Parathyroid adenoma (tissue), 2 donors: ENCODE measurements at regions not wholly inside any gene's neighbourhood (a gene's known extent, or its start where the extent isn't known, plus 50 kb on each side); places are given as distances from the start of the nearest gene placed in this dataset.

Source experiments
- H2AFZ ChIP-seq: fragments of 300-600 bp; sonication (generic); one replicate; pipeline ENCODE4 v1.7.0; 2017; ENCODE audit warnings: antibody characterized with exemption, mild to moderate bottlenecking
- H3K27ac ChIP-seq: fragments of 300-600 bp; sonication (generic); one replicate; pipeline ENCODE4 v1.7.0; 2017
- H3K27me3 ChIP-seq: fragments of 300-600 bp; sonication (generic); one replicate; pipeline ENCODE4 v1.7.0; 2017; ENCODE audit warnings: low read length; ENCODE audit not compliant: control insufficient read depth, insufficient read depth
- H3K36me3 ChIP-seq: fragments of 300-600 bp; sonication (generic); one replicate; pipeline ENCODE4 v1.7.0; 2017; ENCODE audit warnings: low read length; ENCODE audit not compliant: control insufficient read depth, insufficient read depth
- H3K4me1 ChIP-seq: fragments of 300-600 bp; sonication (generic); one replicate; pipeline ENCODE4 v1.7.0; 2017; ENCODE audit warnings: control low read depth
- H3K4me2 ChIP-seq: fragments of 300-600 bp; sonication (generic); one replicate; pipeline ENCODE4 v1.7.0; 2017; ENCODE audit warnings: low read length
- H3K4me3 ChIP-seq: fragments of 300-600 bp; sonication (generic); one replicate; pipeline ENCODE4 v1.7.0; 2017; ENCODE audit warnings: low read depth, low read length
- H3K79me2 ChIP-seq: fragments of 300-600 bp; sonication (generic); one replicate; pipeline ENCODE4 v1.7.0; 2017; ENCODE audit warnings: control low read depth
- H3K9ac ChIP-seq: fragments of 300-600 bp; sonication (generic); one replicate; pipeline ENCODE4 v1.7.0; 2017; ENCODE audit warnings: mild to moderate bottlenecking
- H3K9me3 ChIP-seq: fragments of 300-600 bp; sonication (generic); one replicate; pipeline ENCODE4 v1.7.0; 2017; ENCODE audit warnings: low read length; ENCODE audit not compliant: control insufficient read depth
- CTCF ChIP-seq: fragments of 300-600 bp; sonication (generic); IDR thresholded peaks from one replicate; pipeline ENCODE4 v1.7.0; 2017; ENCODE audit warnings: antibody characterized with exemption, mild to moderate bottlenecking
- donor health status: primary hyperparathyroidism.

GRCh38 chr16:61083711-61084110 is 952.5 kb downstream of the CDH8 start:
- Histone ChIP-seq H2AFZ (no peak overlapping the region), H3K4me2 (no peak overlapping the region), H3K27ac (no peak overlapping the region), H3K4me1 (no peaks in the 10 kb centered on the region), H3K4me3 (no peak overlapping the region), H3K36me3 (no peaks in the 10 kb centered on the region), H3K79me2 (no peaks in the 10 kb centered on the region), H3K27me3 (no peaks in the 10 kb centered on the region), H3K9me3 (no peaks in the 10 kb centered on the region), H3K9ac (no peak overlapping the region)
- TF ChIP-seq CTCF, result no peak

GRCh38 chr16:61074324-61074723 is 961.9 kb downstream of the CDH8 start:
- Histone ChIP-seq H3K4me1 (no peaks in the 10 kb centered on the region), H3K79me2 (no peaks in the 10 kb centered on the region), H3K4me2 (no peak overlapping the region), H3K9me3 (no peaks in the 10 kb centered on the region), H3K27me3 (no peaks in the 10 kb centered on the region), H3K4me3 (no peak overlapping the region), H3K9ac (no peak overlapping the region), H3K27ac (no peak overlapping the region), H2AFZ (no peak overlapping the region), H3K36me3 (no peaks in the 10 kb centered on the region)
- TF ChIP-seq CTCF, result no peak

- Histone ChIP-seq H3K4me2 (no peak overlapping the region), H2AFZ (no peak overlapping the region), H3K9ac (no peak overlapping the region), H3K4me1 (no peaks in the 10 kb centered on the region), H3K4me3 (no peak overlapping the region), H3K27ac (no peak overlapping the region), H3K79me2 (no peaks in the 10 kb centered on the region), H3K27me3 (no peaks in the 10 kb centered on the region), H3K9me3 (no peaks in the 10 kb centered on the region), H3K36me3 (no peaks in the 10 kb centered on the region)
- no peak for TF ChIP-seq CTCF
Measured at GRCh38 chr16:61057635-61058034, 978.6 kb downstream of the CDH8 start.

- no peak for TF ChIP-seq CTCF
- no peak overlapping the region for H3K9ac ChIP-seq
- H3K4me3 ChIP-seq, result no peak overlapping the region
- no peak overlapping the region for H2AFZ ChIP-seq
- no peak overlapping the region for H3K4me2 ChIP-seq
- H3K27ac ChIP-seq, result no peak overlapping the region
- no peaks in the 10 kb centered on the region for H3K36me3 ChIP-seq
- H3K9me3 ChIP-seq, result no peaks in the 10 kb centered on the region
- no peaks in the 10 kb centered on the region for H3K79me2 ChIP-seq
- no peaks in the 10 kb centered on the region for H3K27me3 ChIP-seq
- H3K4me1 ChIP-seq, result no peaks in the 10 kb centered on the region
Measured at GRCh38 chr16:61050547-61050946, 985.7 kb downstream of the CDH8 start.

GRCh38 chr16:61045931-61046330 is 990.3 kb downstream of the CDH8 start:
- Histone ChIP-seq H3K27me3 (no peaks in the 10 kb centered on the region), H3K27ac (no peak overlapping the region), H3K36me3 (no peaks in the 10 kb centered on the region)

More at GRCh38 chr16:61045931-61046330, 990.3 kb downstream of the CDH8 start:
- Histone ChIP-seq H3K4me3 (no peak overlapping the region), H3K9me3 (no peaks in the 10 kb centered on the region), H3K79me2 (no peaks in the 10 kb centered on the region), H2AFZ (no peak overlapping the region), H3K4me2 (no peak overlapping the region), H3K4me1 (no peaks in the 10 kb centered on the region), H3K9ac (no peak overlapping the region)
- TF ChIP-seq CTCF, result no peak
